ENCODE measurements at regions not wholly inside any gene's neighbourhood (a gene's known extent, or its start where the extent isn't known, plus 50 kb on each side); places are given as distances from the start of the nearest gene placed in this dataset.

DNA sequence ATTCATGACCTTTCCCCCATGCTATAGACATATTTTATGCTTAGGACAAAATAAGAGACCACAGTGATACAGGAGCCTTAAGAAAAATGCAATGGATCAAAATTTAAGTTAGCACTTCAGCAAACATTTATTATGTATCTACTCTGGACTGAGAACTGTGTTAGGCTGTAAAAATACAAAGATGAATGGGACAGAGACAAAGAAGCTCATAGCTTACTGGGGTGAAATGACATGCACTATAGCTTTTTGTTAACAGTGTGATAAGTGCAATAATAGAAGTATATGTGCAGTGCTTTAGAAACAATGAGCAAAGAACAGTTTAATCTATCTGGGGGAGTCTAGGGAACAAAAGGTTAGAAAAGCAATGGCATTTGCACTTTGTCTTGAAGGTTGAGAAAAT, 1543.1 kb downstream of the FAM181B start:
- no peak overlapping the region for H3K14ac ChIP-seq (ENCODE audit: insufficient read length)
- H3K9ac ChIP-seq (replicated peaks in 1 of 4; ENCODE audit: extremely low read depth in 1 of 4, low read depth in 3 of 4, low read length in 3 of 4) = no peak overlapping the region
- H2BK12ac ChIP-seq (ENCODE audit: low read depth, low read length) = no peak overlapping the region
- no peaks in the 10 kb centered on the region for H3K36me3 ChIP-seq (ENCODE audit: control insufficient read depth in 2 of 4, insufficient read depth in 4 of 4, low read length in 3 of 4)
- no peaks in the 10 kb centered on the region for H3K23me2 ChIP-seq (ENCODE audit: low read depth, low read length)
- DNase-seq (ENCODE audit: low read depth in 1 of 2, low spot score in 2 of 2) = no peak
- H4K91ac ChIP-seq (replicated peaks; ENCODE audit: insufficient read length, low read length) = no peak overlapping the region
- H3K4me3 ChIP-seq (ENCODE audit: extremely low read depth in 1 of 4, insufficient read depth in 2 of 4, low read depth in 3 of 4, low read length in 4 of 4) = no peak overlapping the region
- POLR2A ChIA-PET (ENCODE audit: partially characterized antibody) = no interaction called here
- H4K20me1 ChIP-seq (replicated peaks in 1 of 2; ENCODE audit: control insufficient read depth in 1 of 2, insufficient read depth in 2 of 2, low read length in 2 of 2) = no peaks in the 10 kb centered on the region
- no peak overlapping the region for H3K4ac ChIP-seq (replicated peaks; ENCODE audit: insufficient read length, low read depth, low read length)
- H4K8ac ChIP-seq (ENCODE audit: extremely low read depth, insufficient read depth, low read length) = no peak overlapping the region
- CTCF ChIA-PET (ENCODE audit: partially characterized antibody) = no interaction called here
- peaks cover 0 to 6% of the 10 kb centered on the region in 2 experiments; a peak in 1 of 4 replicates for H3K9me3 ChIP-seq (ENCODE audit: insufficient read depth in 2 of 2, low read depth in 1 of 2, low read length in 1 of 2)
- H3K18ac ChIP-seq (ENCODE audit: extremely low read depth, low read length) = no peak overlapping the region
- H2BK20ac ChIP-seq (ENCODE audit: low read length) = no peak overlapping the region
- no peak overlapping the region for H2BK5ac ChIP-seq (ENCODE audit: low read depth, low read length)
- no peak for FAIRE-seq
- no peaks in the 10 kb centered on the region for H3K79me1 ChIP-seq (ENCODE audit: low read depth, low read length)
- H2BK15ac ChIP-seq (ENCODE audit: low read length) = no peak overlapping the region
- no peak overlapping the region for H2BK120ac ChIP-seq (replicated peaks; ENCODE audit: low read depth, low read length)
- no peak overlapping the region for H3K4me2 ChIP-seq (ENCODE audit: insufficient read depth in 1 of 2, low read depth in 2 of 2, low read length in 2 of 2)
- no peak overlapping the region for H4K5ac ChIP-seq (ENCODE audit: insufficient read length, low read depth, low read length)
- no peak overlapping the region for H3K56ac ChIP-seq (replicated peaks; ENCODE audit: insufficient read length, low read depth, low read length)
- H3K79me2 ChIP-seq (ENCODE audit: control insufficient read depth in 1 of 2, insufficient read depth in 2 of 2, low read length in 2 of 2) = no peaks in the 10 kb centered on the region
- no peak overlapping the region for H2AFZ ChIP-seq (ENCODE audit: low read length)
- H3K27me3 ChIP-seq (replicated peaks in 1 of 4; ENCODE audit: control insufficient read depth in 3 of 4, extremely low read depth in 1 of 4, insufficient read depth in 3 of 4, low read length in 3 of 4) = no peaks in the 10 kb centered on the region
- H2AK5ac ChIP-seq (ENCODE audit: low read depth, low read length) = no peak overlapping the region
- H3K4me1 ChIP-seq (replicated peaks in 1 of 4; ENCODE audit: control insufficient read depth in 3 of 4, insufficient read depth in 4 of 4, low read length in 3 of 4) = no peaks in the 10 kb centered on the region
- H3K23ac ChIP-seq (ENCODE audit: insufficient read length) = no peak overlapping the region
- no peak overlapping the region for H3K27ac ChIP-seq (ENCODE audit: low read depth, low read length)
- TF ChIP-seq KDM1A (IDR thresholded peaks at IDR 0.05; ENCODE audit: borderline replicate concordance, low read length) (no peak), NANOG (IDR thresholded peaks at IDR 0.05; ENCODE audit: insufficient read depth, low read depth, low read length, poor library complexity, severe bottlenecking) (no peak), ZNF274 (IDR thresholded peaks at IDR 0.05; ENCODE audit: borderline replicate concordance, extremely low read depth, low read length) (no peak), TAF7 (optimal IDR thresholded peaks at IDR 0.05; ENCODE audit: borderline replicate concordance, low read depth, low read length) (no peak), CHD1 (IDR thresholded peaks at IDR 0.05; ENCODE audit: low read depth, low read length) (no peak), BRCA1 (IDR thresholded peaks at IDR 0.05; ENCODE audit: low read depth, low read length) (no peak), RFX5 (IDR thresholded peaks at IDR 0.05; ENCODE audit: borderline replicate concordance, low read depth, low read length) (no peak), SP2 (IDR thresholded peaks at IDR 0.05; ENCODE audit: low read length) (no peak), CREB1 (IDR thresholded peaks at IDR 0.05) (no peak), RBBP5 (IDR thresholded peaks at IDR 0.05; ENCODE audit: borderline replicate concordance, low read depth, low read length) (no peak), JUND (IDR thresholded peaks at IDR 0.05; ENCODE audit: low read length) (no peak), GTF2F1 (IDR thresholded peaks at IDR 0.05; ENCODE audit: borderline replicate concordance, low read depth, low read length) (no peak), BCL11A (IDR thresholded peaks at IDR 0.05; ENCODE audit: low read depth in 2 of 2, low read length in 2 of 2) (no peak)
- TF ChIP-seq, protein P1, sequence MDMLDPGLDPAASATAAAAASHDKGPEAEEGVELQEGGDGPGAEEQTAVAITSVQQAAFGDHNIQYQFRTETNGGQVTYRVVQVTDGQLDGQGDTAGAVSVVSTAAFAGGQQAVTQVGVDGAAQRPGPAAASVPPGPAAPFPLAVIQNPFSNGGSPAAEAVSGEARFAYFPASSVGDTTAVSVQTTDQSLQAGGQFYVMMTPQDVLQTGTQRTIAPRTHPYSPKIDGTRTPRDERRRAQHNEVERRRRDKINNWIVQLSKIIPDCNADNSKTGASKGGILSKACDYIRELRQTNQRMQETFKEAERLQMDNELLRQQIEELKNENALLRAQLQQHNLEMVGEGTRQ (IDR thresholded peaks at IDR 0.05; ENCODE audit: low read length) = no peak
- TF ChIP-seq, protein P2, sequence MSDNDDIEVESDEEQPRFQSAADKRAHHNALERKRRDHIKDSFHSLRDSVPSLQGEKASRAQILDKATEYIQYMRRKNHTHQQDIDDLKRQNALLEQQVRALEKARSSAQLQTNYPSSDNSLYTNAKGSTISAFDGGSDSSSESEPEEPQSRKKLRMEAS (IDR thresholded peaks at IDR 0.05) = no peak

Measured in H1 (cell line).